ENCODE measurements at regions not wholly inside any gene's neighbourhood (a gene's known extent, or its start where the extent isn't known, plus 50 kb on each side); places are given as distances from the start of the nearest gene placed in this dataset.

GRCh38 chr7:57381581-57381980 is 68.4 kb upstream of the ZNF716 start:
- POLR2A ChIA-PET, result no interaction called here
- BruUV-seq (replicated peaks), result no TSS peak
- intact Hi-C loops (cut with micrococcal nuclease; ENCODE audit: unreplicated experiment), result no loop called here

GRCh38 chr7:57384380-57384779 is 65.6 kb upstream of the ZNF716 start:
- H3K27me3 ChIP-seq (ENCODE audit: control insufficient read depth, insufficient read depth, low read length), result no peaks in the 10 kb centered on the region
- CTCF ChIA-PET, result no interaction called here

More at GRCh38 chr7:57381581-57381980, 68.4 kb upstream of the ZNF716 start:
- TF ChIP-seq REST (IDR thresholded peaks at IDR 0.05; ENCODE audit: insufficient read depth in 1 of 2, low read depth in 2 of 2, low read length in 1 of 2) (no peak), SIN3A (IDR thresholded peaks at IDR 0.05; ENCODE audit: borderline replicate concordance, insufficient read depth, low read depth, low read length) (no peak), TCF7L2 (IDR thresholded peaks at IDR 0.05; ENCODE audit: low read depth, low read length) (no peak), POLR2AphosphoS5 (IDR thresholded peaks at IDR 0.05; ENCODE audit: low read depth, low read length) (no peak)
- TF ChIP-seq, protein P1, sequence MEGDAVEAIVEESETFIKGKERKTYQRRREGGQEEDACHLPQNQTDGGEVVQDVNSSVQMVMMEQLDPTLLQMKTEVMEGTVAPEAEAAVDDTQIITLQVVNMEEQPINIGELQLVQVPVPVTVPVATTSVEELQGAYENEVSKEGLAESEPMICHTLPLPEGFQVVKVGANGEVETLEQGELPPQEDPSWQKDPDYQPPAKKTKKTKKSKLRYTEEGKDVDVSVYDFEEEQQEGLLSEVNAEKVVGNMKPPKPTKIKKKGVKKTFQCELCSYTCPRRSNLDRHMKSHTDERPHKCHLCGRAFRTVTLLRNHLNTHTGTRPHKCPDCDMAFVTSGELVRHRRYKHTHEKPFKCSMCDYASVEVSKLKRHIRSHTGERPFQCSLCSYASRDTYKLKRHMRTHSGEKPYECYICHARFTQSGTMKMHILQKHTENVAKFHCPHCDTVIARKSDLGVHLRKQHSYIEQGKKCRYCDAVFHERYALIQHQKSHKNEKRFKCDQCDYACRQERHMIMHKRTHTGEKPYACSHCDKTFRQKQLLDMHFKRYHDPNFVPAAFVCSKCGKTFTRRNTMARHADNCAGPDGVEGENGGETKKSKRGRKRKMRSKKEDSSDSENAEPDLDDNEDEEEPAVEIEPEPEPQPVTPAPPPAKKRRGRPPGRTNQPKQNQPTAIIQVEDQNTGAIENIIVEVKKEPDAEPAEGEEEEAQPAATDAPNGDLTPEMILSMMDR (IDR thresholded peaks at IDR 0.05), result no peak
- DNase-seq (ENCODE audit: low read depth, low spot score) (no peak), ATAC-seq (no peak)
- Histone ChIP-seq H3K27ac (ENCODE audit: low read length) (no peak overlapping the region), H3K27me3 (ENCODE audit: control insufficient read depth, insufficient read depth, low read length) (no peaks in the 10 kb centered on the region), H3K4me1 (ENCODE audit: control insufficient read depth, insufficient read depth, low read length) (no peaks in the 10 kb centered on the region), H3K9me3 (ENCODE audit: control insufficient read depth, insufficient read depth, low read depth, low read length) (no peaks in the 10 kb centered on the region), H3K36me3 (ENCODE audit: control insufficient read depth, insufficient read depth, low read length) (no peaks in the 10 kb centered on the region), H3K4me3 (ENCODE audit: low read depth in 2 of 2, low read length in 2 of 2) (no peak overlapping the region)
- in situ Hi-C loops (cut with HindIII; ENCODE audit: low pct_unique_long_range_greater_than_20kb, low sequenced_read_pairs), result no loop called here
- CTCF ChIA-PET, result no interaction called here

More at GRCh38 chr7:57384380-57384779, 65.6 kb upstream of the ZNF716 start:
- DNase-seq (ENCODE audit: low read depth, low spot score) (no peak), ATAC-seq (no peak)
- in situ Hi-C loops (cut with HindIII; ENCODE audit: low pct_unique_long_range_greater_than_20kb, low sequenced_read_pairs) (no loop called here), intact Hi-C loops (cut with micrococcal nuclease; ENCODE audit: unreplicated experiment) (no loop called here)
- no TSS peak for BruUV-seq (replicated peaks)
- no peak for TF ChIP-seq SIN3A (IDR thresholded peaks at IDR 0.05; ENCODE audit: borderline replicate concordance, insufficient read depth, low read depth, low read length)
- no peak for TF ChIP-seq POLR2AphosphoS5 (IDR thresholded peaks at IDR 0.05; ENCODE audit: low read depth, low read length)
- TF ChIP-seq TCF7L2 (IDR thresholded peaks at IDR 0.05; ENCODE audit: low read depth, low read length), result no peak
- TF ChIP-seq, protein P1 (IDR thresholded peaks at IDR 0.05), result no peak
- no peak for TF ChIP-seq REST (IDR thresholded peaks at IDR 0.05; ENCODE audit: insufficient read depth in 1 of 2, low read depth in 2 of 2, low read length in 1 of 2)
- H3K4me1 ChIP-seq (ENCODE audit: control insufficient read depth, insufficient read depth, low read length), result no peaks in the 10 kb centered on the region
- POLR2A ChIA-PET, result no interaction called here
- no peaks in the 10 kb centered on the region; the same call in 1 of the 2 replicates for H3K9me3 ChIP-seq (ENCODE audit: control insufficient read depth, insufficient read depth, low read depth, low read length)
- H3K4me3 ChIP-seq (ENCODE audit: low read depth in 2 of 2, low read length in 2 of 2), result no peak overlapping the region
- H3K27ac ChIP-seq (ENCODE audit: low read length), result no peak overlapping the region
- H3K36me3 ChIP-seq (ENCODE audit: control insufficient read depth, insufficient read depth, low read length), result no peaks in the 10 kb centered on the region
